8988T (cell line): ENCODE measurements at regions not wholly inside any gene's neighbourhood (a gene's known extent, or its start where the extent isn't known, plus 50 kb on each side); places are given as distances from the start of the nearest gene placed in this dataset.
"Not testable (repeated sequence)": the region's sequence is repeated elsewhere in the genome, so short reads cannot be mapped to it uniquely, and the experiment has no call there.

Experiments used
- DNase-seq: peaks from one replicate; pipeline ENCODE4 v3.0.0; 2011

DNA sequence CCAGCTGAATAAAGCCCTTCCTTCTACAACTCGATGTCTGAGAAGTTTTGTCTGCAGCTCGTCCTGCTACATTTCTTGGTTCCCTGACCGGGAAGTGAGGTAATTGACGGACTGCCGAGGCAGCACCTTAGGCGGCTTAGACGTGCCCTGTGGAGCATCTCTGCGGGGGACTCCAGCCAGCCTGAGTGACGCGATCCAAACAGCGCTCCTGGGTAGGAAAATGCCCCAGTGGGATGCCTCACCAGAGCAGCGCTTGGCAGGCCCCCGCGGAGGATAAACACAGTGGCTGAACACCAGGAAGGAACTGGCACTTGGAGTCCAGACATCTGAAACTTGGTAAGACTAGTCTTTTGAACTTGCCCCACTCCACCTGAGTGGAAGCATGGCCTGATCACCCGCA lies 737.3 kb downstream of the COL12A1 start:
- DNase-seq, result not testable (repeated sequence)

DNA sequence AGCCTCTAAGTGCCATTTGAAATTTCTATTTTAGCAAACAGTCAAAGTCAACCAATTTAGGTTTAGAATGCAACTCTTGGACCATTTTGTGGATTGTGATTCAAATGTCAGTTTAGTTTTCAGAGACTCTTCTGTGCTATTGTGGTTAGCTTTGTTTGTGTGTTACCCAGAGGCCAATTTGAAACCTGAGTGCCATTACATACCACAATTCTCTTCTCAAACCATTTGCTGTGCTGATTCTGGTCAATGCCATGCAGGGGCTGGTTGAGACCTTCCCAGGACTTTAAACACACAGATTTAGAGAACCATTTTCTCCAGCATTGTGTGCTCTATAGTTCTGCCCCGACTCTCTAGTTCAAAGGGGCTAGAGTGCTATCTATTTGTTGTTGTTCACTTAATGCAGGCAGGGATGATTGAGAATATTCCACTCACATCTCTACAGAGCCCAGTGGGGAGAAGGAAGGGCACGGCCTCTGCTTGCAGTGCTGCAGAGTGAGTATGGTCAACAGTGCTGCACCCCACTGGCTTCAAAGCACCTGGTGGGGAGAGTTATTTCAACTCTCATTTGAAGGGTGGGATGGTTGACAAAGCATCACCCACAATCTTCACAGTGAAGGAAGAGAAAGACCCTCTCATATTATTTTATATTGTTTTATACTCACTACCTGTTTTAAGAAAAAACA lies 738.2 kb downstream of the COL12A1 start:
- DNase-seq, result no peak

DNA sequence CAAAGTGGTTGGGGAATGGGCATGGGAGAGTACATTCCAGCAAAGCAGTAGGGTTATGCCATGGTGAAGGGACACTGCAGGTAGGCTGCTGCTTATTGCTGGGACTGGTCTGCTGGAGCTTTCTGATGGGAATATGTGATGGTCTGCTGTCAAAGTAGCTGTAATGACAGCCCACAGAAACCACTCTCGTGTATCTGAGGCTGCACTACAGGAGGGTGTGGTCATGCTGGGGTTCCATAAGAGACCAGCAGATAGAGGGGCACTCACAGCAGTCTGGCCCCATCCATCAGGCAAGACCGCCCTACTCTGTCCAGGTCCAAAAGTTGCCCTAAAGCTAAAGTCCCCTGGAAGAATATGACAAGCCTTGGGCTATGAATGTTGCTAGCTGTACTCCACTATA lies 739.3 kb downstream of the COL12A1 start:
- DNase-seq, result no peak

DNA sequence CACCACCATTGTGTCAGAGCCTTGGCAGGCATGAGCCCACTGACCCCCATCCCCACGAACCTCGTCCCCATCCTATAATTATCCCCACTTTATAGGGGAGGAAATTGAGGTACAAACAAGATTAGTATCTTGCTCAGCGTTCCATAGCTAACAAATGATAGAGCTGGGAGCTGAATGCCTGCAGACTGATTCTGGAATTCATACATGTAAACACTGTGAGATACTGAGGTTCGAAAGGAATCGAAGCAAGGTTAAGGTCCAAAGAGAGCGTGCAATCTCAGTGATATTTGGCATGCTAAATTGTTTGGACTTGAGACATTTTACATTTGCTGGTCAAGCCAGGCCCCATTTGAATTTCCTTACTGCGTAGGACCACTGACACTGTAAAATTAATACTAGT lies 746.6 kb downstream of the COL12A1 start:
- no peak for DNase-seq

DNA sequence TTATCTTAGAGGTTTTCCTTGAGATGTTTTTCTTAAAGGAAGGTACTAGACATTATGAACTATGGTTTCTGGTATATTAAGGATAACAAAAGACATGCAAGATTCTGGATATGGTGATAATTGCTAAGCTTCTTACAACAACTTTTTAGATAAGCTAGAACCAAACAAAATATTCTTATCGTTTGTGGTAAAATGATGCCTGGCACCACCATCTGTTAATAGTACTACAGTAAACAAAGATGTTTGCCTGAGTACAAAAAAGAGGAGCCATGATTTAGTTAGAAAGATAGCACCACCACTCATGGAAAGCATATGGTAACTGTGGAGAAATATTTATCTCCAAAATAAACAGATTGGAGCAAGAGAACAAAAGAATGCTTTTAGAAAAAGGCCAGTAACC lies 747.3 kb downstream of the COL12A1 start:
- DNase-seq, result no peak

DNA sequence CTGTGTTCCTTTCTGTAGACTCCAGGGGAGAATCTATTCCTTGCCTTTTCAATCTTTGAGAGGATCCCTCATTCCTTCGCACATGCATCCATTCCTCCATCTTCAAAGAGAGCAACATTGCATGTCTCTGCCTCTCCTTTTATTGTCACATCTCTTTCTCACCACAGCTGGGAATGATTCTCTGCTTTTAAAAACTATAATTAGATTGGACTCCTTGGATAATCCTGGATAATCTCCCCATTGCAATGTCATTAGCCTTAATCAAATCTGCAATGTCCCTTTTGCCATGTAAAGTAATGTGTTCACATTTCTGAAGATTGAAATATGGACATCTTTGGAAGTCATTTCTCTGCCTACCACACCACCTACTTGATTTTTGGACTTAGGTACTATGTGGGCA lies 750.1 kb downstream of the COL12A1 start:
- DNase-seq, result no peak

DNA sequence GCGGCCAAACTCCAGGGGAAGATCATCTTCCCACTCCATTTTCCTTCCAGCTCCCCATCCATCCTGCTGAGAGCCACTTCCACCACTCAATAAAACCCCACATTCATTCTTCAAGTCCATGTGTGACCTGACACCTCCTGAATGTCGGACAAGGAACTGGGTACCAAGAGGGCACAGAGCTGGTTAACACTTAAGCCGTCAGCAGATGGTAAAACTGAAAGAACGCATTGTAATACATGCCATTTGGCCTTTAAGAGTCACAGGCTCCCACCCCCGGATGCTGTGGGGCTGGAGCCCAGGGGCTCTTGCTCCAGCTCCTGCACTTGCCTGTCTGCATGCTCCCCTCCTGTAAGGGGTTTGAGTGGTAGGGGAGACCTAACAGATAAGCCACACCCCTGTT lies 753.9 kb downstream of the COL12A1 start:
- no peak for DNase-seq

DNA sequence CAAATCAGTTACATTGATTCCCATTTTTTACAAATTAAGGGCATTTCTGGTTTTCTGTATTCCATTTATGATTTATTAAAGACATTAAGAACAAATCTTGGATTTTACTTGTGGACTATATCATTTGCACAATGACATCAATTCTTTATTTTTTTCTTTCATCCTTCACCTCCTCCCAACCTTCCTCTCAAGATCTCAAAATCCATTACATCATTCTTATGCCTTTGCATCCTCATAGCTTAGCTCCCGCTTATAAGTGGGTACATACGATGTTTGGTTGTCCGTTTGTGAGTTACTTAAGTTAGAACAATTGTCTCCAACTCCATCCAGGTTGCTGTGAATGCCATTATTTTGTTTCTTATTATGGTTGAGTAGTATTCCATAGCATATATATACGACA lies 752.8 kb downstream of the CD109 start:
- no peak for DNase-seq

DNA sequence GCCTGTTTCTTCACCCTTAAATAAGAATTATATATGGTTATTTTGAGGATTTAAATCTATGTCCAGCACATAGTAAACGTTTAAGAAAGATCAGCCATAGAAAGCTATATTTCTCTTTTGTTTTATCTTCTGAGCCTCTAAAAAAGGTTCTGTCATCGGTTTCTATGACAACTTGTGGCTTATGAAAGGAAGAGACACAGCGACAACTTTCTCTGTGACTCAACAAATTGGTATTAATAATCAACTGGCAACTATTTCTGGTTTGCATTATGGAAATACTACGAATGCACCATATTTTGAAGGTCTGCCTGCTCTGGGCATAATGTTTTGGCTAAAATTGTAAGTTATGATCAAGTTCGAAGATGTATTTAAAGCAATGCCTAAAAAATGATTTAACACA lies 751.0 kb downstream of the CD109 start:
- DNase-seq, result no peak

DNA sequence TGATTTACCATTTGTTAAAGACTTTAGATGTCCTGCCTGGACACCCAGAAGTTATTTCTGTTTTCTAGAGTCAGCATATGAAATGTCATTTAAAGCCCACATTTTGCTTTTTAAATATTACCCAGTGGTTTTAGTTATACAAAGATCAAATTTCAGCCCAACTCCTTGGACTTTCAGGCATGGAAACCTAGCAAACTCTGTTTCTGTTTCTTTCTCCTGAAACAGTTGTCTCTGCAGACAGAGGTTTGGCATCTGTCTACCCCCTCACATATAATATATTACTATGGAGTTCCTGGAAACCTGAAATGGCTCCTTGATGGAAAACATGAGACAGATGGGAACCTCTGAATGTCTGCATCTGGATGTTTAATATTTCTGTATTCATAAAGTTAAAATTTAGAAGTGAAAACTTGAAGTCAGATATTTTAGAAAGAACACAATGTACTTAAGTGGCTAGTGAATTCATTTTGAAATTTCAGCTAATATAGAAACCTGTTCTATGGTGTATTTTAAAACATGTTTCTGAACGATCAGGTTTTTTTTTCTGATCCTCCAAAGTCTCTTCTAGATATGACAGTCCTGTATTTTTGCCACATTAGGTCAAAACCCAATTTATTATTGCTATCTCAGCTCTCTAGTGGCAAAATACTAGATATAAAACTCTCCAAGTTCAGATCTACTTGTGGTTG lies 743.3 kb downstream of the CD109 start:
- no peak for DNase-seq

DNA sequence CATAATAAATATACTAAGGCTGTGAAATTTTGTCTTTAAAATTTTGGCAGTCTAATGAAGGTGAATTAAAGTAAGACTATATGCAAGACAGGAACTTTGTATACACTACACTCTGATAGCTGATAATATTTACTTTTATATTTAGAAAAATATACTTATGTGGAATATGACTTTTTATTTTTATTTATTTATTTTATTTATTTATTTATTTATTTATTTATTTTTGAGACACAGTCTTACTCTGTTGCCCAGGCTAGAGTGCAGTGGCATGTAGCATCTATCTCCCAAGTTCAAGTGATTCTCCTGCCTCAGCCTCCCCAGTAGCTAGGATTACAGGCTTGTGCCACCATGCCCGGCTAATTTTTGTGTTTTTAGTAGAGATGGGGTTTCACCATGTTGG lies 742.4 kb downstream of the CD109 start:
- not testable (repeated sequence) for DNase-seq

DNA sequence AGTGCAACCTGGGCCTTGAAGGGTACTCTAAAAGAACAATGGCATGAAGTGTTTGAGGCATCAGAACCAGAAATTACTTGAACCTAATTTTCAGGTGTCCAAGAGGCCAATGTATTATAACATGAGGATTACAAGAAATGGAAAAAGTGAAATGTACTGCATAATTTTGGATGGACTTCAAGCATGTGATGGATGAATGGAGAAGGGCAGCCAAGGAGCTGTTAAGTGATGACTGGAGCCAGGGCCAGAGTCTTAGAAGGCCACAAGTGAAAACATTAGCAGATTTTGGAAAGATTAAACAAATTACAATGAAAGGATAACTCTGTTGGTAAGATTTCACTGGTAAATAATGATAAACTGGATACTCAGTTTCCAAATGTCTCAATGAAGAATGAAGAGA lies 738.2 kb downstream of the CD109 start:
- DNase-seq, result no peak

DNA sequence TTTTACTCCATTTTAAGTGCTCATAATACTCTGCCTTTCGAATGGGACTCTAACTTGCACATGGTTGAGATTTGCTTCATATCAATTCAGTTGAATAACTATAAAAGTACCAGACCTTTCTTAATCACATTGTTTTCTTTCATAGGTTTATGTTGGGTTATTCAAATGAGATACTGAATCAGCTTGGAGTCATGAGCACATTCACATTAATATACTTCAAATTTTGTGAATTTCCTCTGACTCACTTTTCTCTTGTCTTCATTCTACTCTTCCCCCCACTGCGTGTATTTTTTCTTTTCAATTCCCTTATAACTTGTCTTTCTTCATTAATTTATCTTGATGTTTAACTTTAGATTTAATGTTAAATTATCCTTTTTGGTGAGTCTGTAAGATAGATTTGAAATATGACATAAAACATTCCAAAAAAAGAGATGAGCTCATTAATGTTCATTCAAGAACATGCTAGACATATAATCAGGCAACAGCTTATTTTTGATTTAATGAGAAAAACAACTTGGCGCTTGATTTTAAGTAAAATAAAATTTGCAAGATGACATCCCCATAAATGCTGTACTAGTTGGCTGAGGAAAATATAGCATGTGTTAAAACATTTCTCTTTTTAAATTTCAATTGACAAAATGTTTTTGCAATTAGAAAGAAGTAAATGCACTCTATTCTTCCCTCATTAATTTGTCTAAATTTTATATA lies 736.0 kb downstream of the CD109 start:
- no peak for DNase-seq

DNA sequence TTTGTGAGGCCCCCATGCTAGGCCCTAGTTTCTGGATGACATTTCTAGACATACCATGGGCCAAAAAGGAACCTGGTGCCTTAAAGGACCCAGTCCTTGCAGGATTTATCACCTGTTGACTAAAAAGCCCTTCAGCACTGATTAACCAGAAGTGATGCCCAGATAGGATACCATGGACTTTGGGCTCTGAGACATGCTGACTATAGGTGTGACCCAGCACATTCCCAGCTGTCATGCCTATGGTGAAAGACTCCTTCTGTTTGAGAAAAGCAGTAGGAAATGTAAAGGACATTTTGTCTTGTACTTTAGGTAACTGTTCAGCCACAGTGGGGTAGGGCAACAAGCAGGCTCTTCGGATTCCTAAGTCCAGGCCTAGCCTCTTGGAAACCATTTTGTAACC lies 724.2 kb downstream of the CD109 start:
- DNase-seq, result no peak

DNA sequence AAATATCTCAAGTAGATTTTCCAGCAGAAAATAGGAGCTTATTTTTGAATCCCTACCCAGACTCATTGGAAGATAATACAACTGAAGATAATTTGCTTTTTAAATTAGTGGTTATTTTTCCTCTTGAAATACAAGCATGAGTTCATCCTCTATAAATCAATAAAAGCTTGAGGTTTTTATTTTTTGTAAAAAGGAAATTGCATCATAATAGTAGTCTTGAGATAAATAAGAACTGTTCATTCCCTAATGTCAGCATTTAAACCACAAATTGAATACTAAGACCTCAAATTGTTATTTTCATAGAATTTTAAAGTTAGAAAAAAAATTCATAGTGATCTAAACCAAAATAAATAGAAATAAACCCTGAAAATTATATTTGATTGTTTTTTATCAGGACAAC lies 719.1 kb downstream of the CD109 start:
- no peak for DNase-seq

DNA sequence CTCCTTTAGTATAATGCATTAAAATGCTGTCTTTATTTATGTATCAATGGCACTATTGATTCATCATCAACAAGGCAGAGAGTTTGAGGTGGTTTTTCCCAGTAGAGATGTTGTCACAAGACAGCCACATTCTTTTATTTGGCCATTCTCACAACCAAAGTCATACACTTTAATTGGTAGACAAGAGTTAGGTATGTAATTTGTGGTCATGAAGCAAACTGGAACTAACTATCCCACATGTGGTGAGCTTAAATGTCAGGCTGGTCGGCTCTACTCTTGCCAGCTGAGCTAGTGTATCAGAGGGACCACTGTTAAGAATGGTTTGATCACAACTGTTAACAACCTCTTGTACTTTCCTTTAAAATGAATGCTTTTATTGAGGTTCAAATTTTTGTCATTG lies 714.6 kb downstream of the CD109 start:
- no peak for DNase-seq

DNA sequence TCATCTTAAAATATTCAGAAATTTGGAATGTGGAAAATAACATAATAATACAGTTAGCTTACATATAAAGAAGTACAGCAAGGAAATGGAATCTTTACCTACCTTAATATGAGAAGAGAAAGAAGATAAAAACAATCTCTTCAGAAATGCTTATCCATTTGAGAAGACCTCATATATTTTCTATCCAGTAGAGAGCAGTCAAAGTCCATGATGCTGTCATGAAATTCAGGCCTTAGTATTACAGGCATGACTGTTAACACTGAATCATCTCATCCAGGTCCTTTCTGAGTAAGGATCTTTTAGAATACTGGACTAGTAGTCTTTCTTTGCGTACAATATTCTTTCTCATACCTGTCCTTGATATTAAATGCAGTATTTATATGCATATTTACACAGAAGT lies 713.4 kb downstream of the CD109 start:
- no peak for DNase-seq

DNA sequence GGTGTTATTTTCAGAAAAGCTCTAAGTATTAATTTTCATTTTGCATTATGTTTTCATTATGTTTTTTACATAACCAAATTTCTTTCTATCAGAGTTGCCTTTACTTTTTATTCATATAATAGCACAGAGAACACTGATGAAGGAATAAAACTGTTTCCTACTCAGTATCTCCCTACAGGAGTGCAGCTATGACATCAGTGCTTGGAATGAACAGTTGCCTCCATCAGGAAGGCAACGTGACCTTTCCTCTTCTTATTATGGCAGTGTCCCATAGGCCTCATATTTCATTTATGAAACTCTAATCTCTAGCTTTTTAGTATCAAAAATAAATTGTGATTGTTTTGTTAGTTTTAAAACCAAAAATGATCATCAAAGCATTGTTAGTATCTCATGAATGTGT lies 712.8 kb downstream of the CD109 start:
- DNase-seq, result no peak

DNA sequence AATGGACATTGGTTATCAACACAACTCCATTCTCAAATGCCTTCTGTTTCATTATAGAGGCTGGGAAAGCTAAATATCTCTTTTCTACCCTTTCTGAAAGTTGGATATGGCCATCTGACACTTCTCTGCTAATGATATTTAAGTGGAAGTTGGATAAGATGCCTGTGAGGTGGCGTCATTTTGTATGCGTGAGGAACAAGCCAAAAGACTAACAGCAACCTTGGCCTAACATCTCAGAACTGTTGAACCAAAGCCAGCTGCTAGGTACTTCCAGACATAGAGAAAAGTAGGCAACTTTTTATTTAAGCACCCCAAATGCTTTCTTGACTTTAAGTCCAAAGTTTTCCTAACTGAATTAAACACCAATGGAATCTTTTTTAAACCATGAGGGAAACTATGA lies 708.4 kb downstream of the CD109 start:
- DNase-seq, result no peak

DNA sequence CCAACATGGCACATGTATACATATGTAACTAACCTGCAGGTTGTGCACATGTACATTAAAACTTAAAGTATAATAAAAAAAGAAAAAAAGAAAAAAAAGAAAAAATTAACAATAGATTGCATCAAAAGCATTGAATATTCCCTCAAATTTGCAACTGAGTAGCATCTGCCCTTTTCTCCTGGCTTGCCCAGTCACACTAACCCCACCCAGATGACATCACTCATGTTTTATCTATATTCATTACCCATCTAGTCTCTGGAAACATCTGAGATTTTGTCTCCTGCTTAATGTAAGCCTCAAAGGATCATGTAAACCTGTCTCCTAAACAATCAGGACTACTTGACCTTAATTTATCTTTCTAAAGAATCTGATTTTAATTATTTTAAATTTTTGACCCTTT lies 706.8 kb downstream of the CD109 start:
- DNase-seq, result no peak

DNA sequence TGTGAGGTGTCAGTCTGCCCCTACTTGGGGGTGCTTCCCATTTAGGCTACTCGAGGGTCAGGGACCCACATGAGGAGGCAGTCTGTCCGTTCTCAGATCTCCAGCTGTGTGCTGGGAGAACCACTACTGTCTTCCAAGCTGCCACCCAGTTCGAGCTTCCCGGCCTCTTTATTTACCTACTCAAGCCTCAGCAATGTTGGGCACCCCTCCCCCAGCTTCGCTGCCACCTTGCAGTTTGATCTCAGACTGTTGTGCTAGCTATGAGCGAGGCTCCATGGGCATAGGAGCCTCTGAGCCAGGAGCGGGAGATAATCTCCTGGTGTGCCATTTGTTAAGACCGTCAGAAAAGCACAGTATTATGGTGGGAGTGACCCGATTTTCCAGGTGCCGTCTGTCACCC lies 682.4 kb downstream of the CD109 start:
- not testable (repeated sequence) for DNase-seq

DNA sequence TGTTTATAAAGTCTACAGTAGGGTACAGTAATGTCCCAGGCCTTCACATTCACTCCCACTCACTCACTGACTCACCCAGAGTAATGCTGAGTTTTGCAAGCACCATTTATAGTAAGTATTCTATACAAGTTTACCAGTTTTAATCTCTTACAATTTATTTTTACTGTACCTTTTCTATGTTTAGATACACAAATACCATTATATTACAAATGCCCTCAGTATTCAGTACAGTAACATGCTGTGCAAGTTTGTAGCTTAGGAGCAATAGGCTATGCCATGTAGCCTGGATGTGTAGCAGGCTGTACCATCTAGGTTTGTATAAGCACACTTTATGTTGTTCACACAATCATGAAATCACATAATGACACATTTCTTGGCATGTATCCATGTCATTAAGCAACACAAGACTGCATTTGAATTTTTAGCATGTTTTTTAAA lies 673.6 kb downstream of the CD109 start:
- DNase-seq, result no peak

DNA sequence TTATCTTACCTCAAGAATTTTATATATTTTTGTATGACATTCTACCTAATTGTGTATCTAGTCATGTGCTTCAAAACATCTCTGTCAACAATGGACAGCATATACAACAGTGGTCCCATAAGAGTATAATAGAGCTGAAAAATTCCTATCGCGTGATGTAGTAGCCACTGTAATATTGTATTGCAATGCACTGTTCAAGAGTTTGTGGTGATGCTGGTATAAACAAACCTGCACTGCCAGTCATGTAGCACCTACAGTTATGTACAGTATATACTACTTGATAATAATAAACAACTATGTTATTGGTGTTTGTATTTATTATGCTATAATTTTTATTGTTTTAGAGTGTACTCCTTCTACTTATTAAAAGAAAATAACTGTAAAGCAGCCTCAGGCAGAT lies 672.7 kb downstream of the CD109 start:
- DNase-seq, result no peak

DNA sequence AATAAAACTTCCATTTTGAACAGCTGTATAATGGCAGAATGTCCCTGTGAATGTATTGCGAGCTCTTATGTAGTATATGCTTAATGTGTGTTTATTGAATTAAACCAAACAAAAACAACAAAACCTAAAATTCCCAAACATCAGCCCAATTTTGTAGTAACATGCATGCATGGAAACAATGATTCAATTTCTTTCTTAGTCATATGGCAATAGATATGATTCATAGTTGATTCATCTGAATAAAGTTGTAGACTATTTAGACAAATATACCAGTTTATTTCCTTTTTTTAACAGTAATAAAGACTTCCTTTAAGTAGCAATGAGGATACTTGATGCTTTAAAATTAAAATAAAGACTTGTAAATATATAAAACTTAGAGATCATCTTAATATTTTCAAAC lies 670.6 kb downstream of the CD109 start:
- DNase-seq, result no peak
